ENCODE measurements at regions not wholly inside any gene's neighbourhood (a gene's known extent, or its start where the extent isn't known, plus 50 kb on each side); places are given as distances from the start of the nearest gene placed in this dataset.

DNA sequence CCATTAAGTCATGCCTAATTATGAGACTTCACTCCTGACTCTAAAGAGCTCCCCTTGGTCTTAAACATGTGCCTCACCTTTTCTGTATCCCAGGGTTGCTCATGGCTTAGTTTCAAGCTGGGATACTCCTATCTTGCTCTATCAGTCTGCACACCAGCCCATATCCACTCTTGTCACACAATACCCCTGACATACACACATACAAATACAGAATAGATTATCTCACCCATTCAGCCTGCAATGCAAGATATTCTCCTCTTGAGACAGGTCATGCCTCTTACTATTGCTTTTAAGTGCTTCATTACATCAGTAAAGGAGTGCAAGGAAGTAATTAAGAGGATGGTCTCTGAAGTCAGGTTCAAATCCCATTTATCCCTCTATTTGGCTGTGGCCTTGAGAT, 587.3 kb downstream of the IGSF11 start (continued):
- TF ChIP-seq, protein P1, sequence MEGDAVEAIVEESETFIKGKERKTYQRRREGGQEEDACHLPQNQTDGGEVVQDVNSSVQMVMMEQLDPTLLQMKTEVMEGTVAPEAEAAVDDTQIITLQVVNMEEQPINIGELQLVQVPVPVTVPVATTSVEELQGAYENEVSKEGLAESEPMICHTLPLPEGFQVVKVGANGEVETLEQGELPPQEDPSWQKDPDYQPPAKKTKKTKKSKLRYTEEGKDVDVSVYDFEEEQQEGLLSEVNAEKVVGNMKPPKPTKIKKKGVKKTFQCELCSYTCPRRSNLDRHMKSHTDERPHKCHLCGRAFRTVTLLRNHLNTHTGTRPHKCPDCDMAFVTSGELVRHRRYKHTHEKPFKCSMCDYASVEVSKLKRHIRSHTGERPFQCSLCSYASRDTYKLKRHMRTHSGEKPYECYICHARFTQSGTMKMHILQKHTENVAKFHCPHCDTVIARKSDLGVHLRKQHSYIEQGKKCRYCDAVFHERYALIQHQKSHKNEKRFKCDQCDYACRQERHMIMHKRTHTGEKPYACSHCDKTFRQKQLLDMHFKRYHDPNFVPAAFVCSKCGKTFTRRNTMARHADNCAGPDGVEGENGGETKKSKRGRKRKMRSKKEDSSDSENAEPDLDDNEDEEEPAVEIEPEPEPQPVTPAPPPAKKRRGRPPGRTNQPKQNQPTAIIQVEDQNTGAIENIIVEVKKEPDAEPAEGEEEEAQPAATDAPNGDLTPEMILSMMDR (conservative IDR thresholded peaks at IDR 0.05; ENCODE audit: low read depth in 2 of 2), result no peak

DNA sequence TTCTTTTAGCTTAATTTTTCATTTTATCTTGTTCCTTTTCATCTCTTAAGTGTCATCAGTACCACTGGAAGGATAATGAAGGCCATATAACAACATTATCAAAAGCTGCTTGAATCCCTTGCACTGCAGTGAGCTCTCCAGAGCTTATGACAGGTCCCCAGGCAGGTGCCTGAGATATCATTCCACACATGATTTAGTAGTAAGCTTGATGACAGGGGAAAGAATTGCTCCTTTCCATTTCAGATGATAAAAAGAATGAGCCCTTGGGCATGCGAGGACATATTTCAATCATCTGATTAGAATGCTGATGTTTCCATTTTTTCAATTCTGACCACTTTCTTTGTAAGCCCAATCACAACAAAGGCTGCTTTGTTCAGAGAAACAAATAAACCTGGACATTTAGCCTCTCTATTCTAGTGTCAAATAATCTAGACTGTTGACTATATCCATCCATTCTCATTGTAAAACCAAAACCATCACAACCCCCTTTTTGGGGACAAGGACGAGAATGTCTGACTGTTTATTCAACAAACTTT, 567.8 kb downstream of the IGSF11 start:
- Mint-ChIP-seq H3K36me3 (ENCODE audit: low read depth) (no peaks in the 10 kb centered on the region), H3K27ac (no peak overlapping the region), H3K9me3 (no peaks in the 10 kb centered on the region; the same call in 1 of the 3 replicates), H3K27me3 (ENCODE audit: insufficient read depth, low read depth, poor library complexity) (no peaks in the 10 kb centered on the region), H3K4me3 (no peak overlapping the region), H3K4me1 (no peaks in the 10 kb centered on the region)
- Histone ChIP-seq H3K27ac (ENCODE audit: low read depth) (no peak overlapping the region), H3K4me3 (no peak overlapping the region), H4K20me1 (replicated peaks; ENCODE audit: insufficient read depth) (no peaks in the 10 kb centered on the region), H3F3A (replicated peaks; ENCODE audit: low read depth) (no peaks in the 10 kb centered on the region), H3K27me3 (ENCODE audit: insufficient read depth) (no peaks in the 10 kb centered on the region), H3K9me2 (ENCODE audit: insufficient read depth) (peaks cover 25% of the 10 kb centered on the region), H3K79me2 (replicated peaks; ENCODE audit: insufficient read depth) (no peaks in the 10 kb centered on the region), H3K4me1 (ENCODE audit: insufficient read depth) (no peaks in the 10 kb centered on the region), H2AFZ (no peak overlapping the region), H3K36me3 (ENCODE audit: insufficient read depth) (no peaks in the 10 kb centered on the region), H3K4me2 (no peak overlapping the region)
- ATAC-seq (no peak), DNase-seq (ENCODE audit: low spot score) (no peak)
- TF ChIP-seq STAT1 (IDR thresholded peaks at IDR 0.05; ENCODE audit: unreplicated experiment), result no peak
- no peak for TF ChIP-seq NANOG (IDR thresholded peaks at IDR 0.05; ENCODE audit: borderline replicate concordance)
- TF ChIP-seq POLR2AphosphoS5 (IDR thresholded peaks at IDR 0.05; ENCODE audit: low read depth), result no peak
- no peak for TF ChIP-seq EZH2phosphoT487 (IDR thresholded peaks at IDR 0.05; ENCODE audit: unreplicated experiment)
- TF ChIP-seq ZNF462 (CRISPR knock-in tag; IDR thresholded peaks at IDR 0.05), result no peak
- TF ChIP-seq, protein P1 (conservative IDR thresholded peaks at IDR 0.05; ENCODE audit: low read depth in 2 of 2), result no peak
- no peak for TF ChIP-seq ZNF331 (CRISPR knock-in tag; IDR thresholded peaks at IDR 0.05; ENCODE audit: low read depth)
- no peak for TF ChIP-seq ETS1 (IDR thresholded peaks at IDR 0.05)
- TF ChIP-seq CREB1 (CRISPR knock-in tag; IDR thresholded peaks at IDR 0.05; ENCODE audit: low read depth), result no peak
- no peak for TF ChIP-seq JUNB (IDR thresholded peaks at IDR 0.05; ENCODE audit: unreplicated experiment)

Data from GM23338 (cell line).